OCI-LY3 (cell line): ENCODE measurements at regions not wholly inside any gene's neighbourhood (a gene's known extent, or its start where the extent isn't known, plus 50 kb on each side); places are given as distances from the start of the nearest gene placed in this dataset.

ENCODE experiments used
- H2AFZ ChIP-seq: fragments of 200-600, 300-600 bp; shearing (Covaris generic); 2 replicates; pipeline ENCODE4 v1.6.0; 2014; ENCODE audit warnings: antibody characterized with exemption, low read depth, low read length
- H3K27ac ChIP-seq: fragments of 200-600, 300-600 bp; sonication (generic); 2 replicates; pipeline ENCODE4 v1.5.1; 2014; ENCODE audit warnings: mild to moderate bottlenecking, low read length, moderate library complexity, mixed read lengths
- H3K27me3 ChIP-seq: fragments of 200-600, 300-600 bp; sonication (generic); 2 replicates; pipeline ENCODE4 v1.6.1; 2014; ENCODE audit warnings: low read depth, low read length, mixed read lengths
- H3K36me3 ChIP-seq: fragments of 200-600, 300-600 bp; sonication (generic); replicated peaks from 2 replicates; pipeline ENCODE3; 2014; ENCODE audit warnings: low read depth, low read length, mixed read lengths
- H3K4me1 ChIP-seq: fragments of 300-600, 200-600 bp; sonication (generic); 2 replicates; pipeline ENCODE4 v1.6.1; 2014; ENCODE audit warnings: low read length, mixed read lengths
- H3K4me2 ChIP-seq: fragments of 200-600, 300-600 bp; sonication (generic); 2 replicates; pipeline ENCODE4 v1.6.1; 2014; ENCODE audit warnings: low read length, mixed read lengths
- H3K4me3 ChIP-seq: fragments of 300-600, 200-600 bp; sonication (generic); 2 replicates; pipeline ENCODE4 v1.5.1; 2014; ENCODE audit warnings: antibody characterized with exemption, mild to moderate bottlenecking, low read length, moderate library complexity
- H3K79me2 ChIP-seq: fragments of 300-600, 200-600 bp; shearing (Covaris generic); 2 replicates; pipeline ENCODE4 v1.6.1; 2014; ENCODE audit warnings: mild to moderate bottlenecking, low read length, mixed read lengths
- H3K9ac ChIP-seq: fragments of 300-600, 200-600 bp; shearing (Covaris generic); 2 replicates; pipeline ENCODE4 v1.6.0; 2014; ENCODE audit warnings: mild to moderate bottlenecking, low read length, moderate library complexity
- H3K9me3 ChIP-seq: fragments of 200-600, 300-600 bp; shearing (Covaris generic); 2 replicates; pipeline ENCODE4 v1.6.1; 2014; ENCODE audit warnings: low read length, mixed read lengths; ENCODE audit not compliant: insufficient read depth
- H4K20me1 ChIP-seq: fragments of 200-600, 300-600 bp; sonication (generic); 2 replicates; pipeline ENCODE4 v1.6.1; 2016; ENCODE audit warnings: low read length, mixed read lengths; ENCODE audit not compliant: insufficient read depth
- CTCF ChIP-seq: fragments of 200-600, 300-600 bp; sonication (generic); IDR thresholded peaks from 2 replicates; pipeline ENCODE4 v1.5.1; 2014; ENCODE audit warnings: antibody characterized with exemption, low read length, low read depth
- EZH2phosphoT487 ChIP-seq: fragments of 200-600 bp; shearing (Covaris generic); IDR thresholded peaks from 2 replicates; pipeline ENCODE4 v1.6.1; 2018; ENCODE audit warnings: antibody characterized with exemption, mixed run types, low read depth

- H3K27me3 ChIP-seq: 0 out of 2 replicates have a peak, but pooled peaks cover 2% of the 10 kb centered on the region
- no peak overlapping the region for H3K4me2 ChIP-seq
- no peaks in the 10 kb centered on the region for H3K4me1 ChIP-seq
- H3K4me3 ChIP-seq: no peak overlapping the region
- TF ChIP-seq CTCF: no peak
- no peak for TF ChIP-seq EZH2phosphoT487
- H3K9me3 ChIP-seq: no peaks in the 10 kb centered on the region
- no peak overlapping the region for H2AFZ ChIP-seq
- no peaks in the 10 kb centered on the region for H3K36me3 ChIP-seq
- H3K79me2 ChIP-seq: no peaks in the 10 kb centered on the region
- no peak overlapping the region for H3K9ac ChIP-seq
- H4K20me1 ChIP-seq: no peaks in the 10 kb centered on the region
- H3K27ac ChIP-seq: no peak overlapping the region
Observed at GRCh38 chr3:157938154-157938779, 168.0 kb downstream of the SHOX2 start.

- no peaks in the 10 kb centered on the region for H3K4me1 ChIP-seq
- H3K9me3 ChIP-seq: no peaks in the 10 kb centered on the region
- no peak for TF ChIP-seq EZH2phosphoT487
- no peak for TF ChIP-seq CTCF
- no peak overlapping the region for H3K4me3 ChIP-seq
- no peaks in the 10 kb centered on the region for H4K20me1 ChIP-seq
- no peaks in the 10 kb centered on the region for H3K27me3 ChIP-seq
- H3K4me2 ChIP-seq: no peak overlapping the region
- H2AFZ ChIP-seq: no peak overlapping the region
- no peak overlapping the region for H3K27ac ChIP-seq
- H3K36me3 ChIP-seq: no peaks in the 10 kb centered on the region
- H3K79me2 ChIP-seq: no peaks in the 10 kb centered on the region
- no peak overlapping the region for H3K9ac ChIP-seq
Observed at GRCh38 chr3:157931517-157931916, 174.7 kb downstream of the SHOX2 start.

GRCh38 chr3:157930000-157930780, 176.0 kb downstream of the SHOX2 start:
- Histone ChIP-seq H3K9me3 (no peaks in the 10 kb centered on the region), H3K4me3 (no peak overlapping the region), H2AFZ (no peak overlapping the region), H3K27me3 (no peaks in the 10 kb centered on the region), H3K36me3 (no peaks in the 10 kb centered on the region), H3K4me1 (no peaks in the 10 kb centered on the region), H3K4me2 (no peak overlapping the region), H3K79me2 (no peaks in the 10 kb centered on the region), H3K9ac (no peak overlapping the region), H4K20me1 (no peaks in the 10 kb centered on the region), H3K27ac (no peak overlapping the region)
- TF ChIP-seq CTCF (no peak), EZH2phosphoT487 (no peak)

GRCh38 chr3:157926822-157927221, 179.4 kb downstream of the SHOX2 start:
- Histone ChIP-seq H3K27ac (no peak overlapping the region), H3K9ac (no peak overlapping the region), H3K4me3 (no peak overlapping the region), H3K27me3 (0 out of 2 replicates have a peak, but pooled peaks cover 1% of the 10 kb centered on the region), H4K20me1 (no peaks in the 10 kb centered on the region), H3K4me1 (peaks cover 7% of the 10 kb centered on the region; the same call in 1 of the 2 replicates), H3K79me2 (no peaks in the 10 kb centered on the region), H3K36me3 (no peaks in the 10 kb centered on the region), H3K4me2 (no peak overlapping the region), H3K9me3 (no peaks in the 10 kb centered on the region), H2AFZ (no peak overlapping the region)
- no peak for TF ChIP-seq CTCF
- no peak for TF ChIP-seq EZH2phosphoT487
